KMS-11 (cell line): ENCODE measurements at regions not wholly inside any gene's neighbourhood (a gene's known extent, or its start where the extent isn't known, plus 50 kb on each side); places are given as distances from the start of the nearest gene placed in this dataset.

Source experiments
- H2AFZ ChIP-seq: fragments of 200-600 bp; sonication (generic); 2 replicates; pipeline ENCODE4 v1.6.1; 2016; ENCODE audit warnings: antibody characterized with exemption, mixed run types, low read depth
- H3K27ac ChIP-seq: fragments of 200-600 bp; sonication (generic); 2 replicates; pipeline ENCODE4 v1.6.1; 2016; ENCODE audit warnings: mild to moderate bottlenecking, mixed run types
- H3K27me3 ChIP-seq: fragments of 200-600 bp; sonication (generic); 2 replicates; pipeline ENCODE4 v1.6.1; 2017; ENCODE audit warnings: mild to moderate bottlenecking, low read depth, mixed run types, moderate library complexity; ENCODE audit not compliant: insufficient read depth
- H3K36me3 ChIP-seq: fragments of 200-600 bp; sonication (generic); 2 replicates; pipeline ENCODE4 v1.6.1; 2017; ENCODE audit warnings: mild to moderate bottlenecking, mixed run types; ENCODE audit not compliant: insufficient read depth
- H3K4me1 ChIP-seq: fragments of 200-600 bp; sonication (generic); 2 replicates; pipeline ENCODE4 v1.6.1; 2016; ENCODE audit warnings: mild to moderate bottlenecking, low read depth, mixed run types; ENCODE audit not compliant: poor library complexity, severe bottlenecking
- H3K4me2 ChIP-seq: fragments of 200-600 bp; sonication (generic); 2 replicates; pipeline ENCODE4 v1.7.0; 2016; ENCODE audit warnings: mild to moderate bottlenecking, mixed run types
- H3K4me3 ChIP-seq: fragments of 200-600 bp; sonication (generic); IDR thresholded peaks from 2 replicates; pipeline ENCODE4 v1.6.1; 2017; ENCODE audit warnings: low read depth, low read length, mixed read lengths; ENCODE audit not compliant: insufficient read depth
- H3K79me2 ChIP-seq: fragments of 200-600 bp; sonication (generic); 2 replicates; pipeline ENCODE4 v1.6.1; 2016; ENCODE audit warnings: low read depth, mixed run types; ENCODE audit not compliant: insufficient read depth
- H3K9ac ChIP-seq: fragments of 200-600 bp; sonication (generic); 2 replicates; pipeline ENCODE4 v1.6.1; 2016; ENCODE audit warnings: mild to moderate bottlenecking, mixed run types
- H4K20me1 ChIP-seq: fragments of 200-600 bp; sonication (generic); 2 replicates; pipeline ENCODE4 v1.6.1; 2016; ENCODE audit warnings: mild to moderate bottlenecking, mixed run types; ENCODE audit not compliant: insufficient read depth
- TF ChIP-seq, protein P1 (sequence below): fragments of 200-600 bp; sonication (generic); conservative IDR thresholded peaks from 2 replicates; pipeline ENCODE4 v1.6.1; 2017; ENCODE audit warnings: low read depth, mild to moderate bottlenecking, antibody characterized with exemption, low read length, moderate library complexity, mixed read lengths

GRCh38 chr5:88951457-88951856 is 68.5 kb upstream of the MEF2C start:
- no peaks in the 10 kb centered on the region for H3K27me3 ChIP-seq
- H3K4me3 ChIP-seq = no peak overlapping the region
- no peak overlapping the region for H3K4me2 ChIP-seq
- H2AFZ ChIP-seq = no peak overlapping the region
- TF ChIP-seq, protein P1, sequence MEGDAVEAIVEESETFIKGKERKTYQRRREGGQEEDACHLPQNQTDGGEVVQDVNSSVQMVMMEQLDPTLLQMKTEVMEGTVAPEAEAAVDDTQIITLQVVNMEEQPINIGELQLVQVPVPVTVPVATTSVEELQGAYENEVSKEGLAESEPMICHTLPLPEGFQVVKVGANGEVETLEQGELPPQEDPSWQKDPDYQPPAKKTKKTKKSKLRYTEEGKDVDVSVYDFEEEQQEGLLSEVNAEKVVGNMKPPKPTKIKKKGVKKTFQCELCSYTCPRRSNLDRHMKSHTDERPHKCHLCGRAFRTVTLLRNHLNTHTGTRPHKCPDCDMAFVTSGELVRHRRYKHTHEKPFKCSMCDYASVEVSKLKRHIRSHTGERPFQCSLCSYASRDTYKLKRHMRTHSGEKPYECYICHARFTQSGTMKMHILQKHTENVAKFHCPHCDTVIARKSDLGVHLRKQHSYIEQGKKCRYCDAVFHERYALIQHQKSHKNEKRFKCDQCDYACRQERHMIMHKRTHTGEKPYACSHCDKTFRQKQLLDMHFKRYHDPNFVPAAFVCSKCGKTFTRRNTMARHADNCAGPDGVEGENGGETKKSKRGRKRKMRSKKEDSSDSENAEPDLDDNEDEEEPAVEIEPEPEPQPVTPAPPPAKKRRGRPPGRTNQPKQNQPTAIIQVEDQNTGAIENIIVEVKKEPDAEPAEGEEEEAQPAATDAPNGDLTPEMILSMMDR = no peak
- no peaks in the 10 kb centered on the region for H4K20me1 ChIP-seq
- no peaks in the 10 kb centered on the region for H3K79me2 ChIP-seq
- no peaks in the 10 kb centered on the region for H3K36me3 ChIP-seq
- peaks cover 12% of the 10 kb centered on the region for H3K4me1 ChIP-seq
- H3K9ac ChIP-seq = no peak overlapping the region
- no peak overlapping the region for H3K27ac ChIP-seq

- Histone ChIP-seq H3K27ac (no peak overlapping the region), H3K4me2 (no peak overlapping the region), H3K79me2 (no peaks in the 10 kb centered on the region), H4K20me1 (no peaks in the 10 kb centered on the region), H3K9ac (no peak overlapping the region), H2AFZ (no peak overlapping the region), H3K27me3 (no peaks in the 10 kb centered on the region), H3K36me3 (no peaks in the 10 kb centered on the region), H3K4me3 (no peak overlapping the region), H3K4me1 (peaks cover 12% of the 10 kb centered on the region)
- TF ChIP-seq, protein P1 = no peak
Measured at GRCh38 chr5:88948746-88949600, 66.0 kb upstream of the MEF2C start.

DNA sequence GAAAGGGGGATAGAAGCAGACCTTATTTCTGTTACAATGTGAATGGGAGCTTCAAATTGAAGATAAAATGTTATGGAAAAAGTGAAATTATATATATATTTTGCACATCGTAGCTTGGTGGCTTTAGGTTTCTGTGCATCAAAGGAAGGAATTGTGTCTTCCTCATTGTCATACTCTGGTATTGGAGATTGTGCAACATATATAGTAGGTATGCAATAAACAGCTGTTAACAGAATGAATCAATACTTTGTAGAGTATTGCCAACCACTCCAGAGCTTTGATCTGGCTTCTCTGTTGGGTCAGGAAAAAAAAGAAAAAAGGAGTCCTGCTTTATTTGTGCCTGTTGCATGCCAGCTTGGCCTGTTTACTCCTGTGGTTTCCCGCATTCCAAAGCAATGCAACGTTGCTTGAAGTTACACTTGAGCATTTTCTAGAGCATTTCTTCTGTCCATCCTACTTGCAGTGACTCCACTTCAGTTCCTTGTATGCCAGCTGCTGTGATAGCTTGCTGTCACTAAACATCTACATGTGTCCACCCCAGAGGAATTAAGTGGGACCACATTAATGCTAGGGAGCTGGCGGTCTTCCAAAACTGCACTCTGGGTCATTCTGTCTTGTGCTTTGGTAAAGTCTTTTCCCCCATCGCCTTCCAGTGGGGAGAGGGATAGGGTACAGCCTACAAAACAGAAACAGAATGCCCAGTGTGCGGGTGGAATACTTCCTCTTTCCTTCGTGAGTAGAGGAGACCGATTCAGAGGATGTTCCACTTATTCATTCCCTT is 62.0 kb upstream of the MEF2C start:
- Histone ChIP-seq H3K4me2 (no peak overlapping the region), H3K36me3 (no peaks in the 10 kb centered on the region), H3K27ac (no peak overlapping the region), H3K27me3 (no peaks in the 10 kb centered on the region), H2AFZ (no peak overlapping the region), H3K79me2 (no peaks in the 10 kb centered on the region), H3K9ac (no peak overlapping the region), H3K4me1 (no peaks in the 10 kb centered on the region), H3K4me3 (no peak overlapping the region), H4K20me1 (no peaks in the 10 kb centered on the region)
- TF ChIP-seq, protein P1 = no peak

- Histone ChIP-seq H3K4me2 (no peak overlapping the region), H2AFZ (no peak overlapping the region), H3K4me3 (no peak overlapping the region), H3K79me2 (no peaks in the 10 kb centered on the region), H3K27me3 (no peaks in the 10 kb centered on the region), H3K27ac (no peak overlapping the region), H3K4me1 (no peaks in the 10 kb centered on the region), H4K20me1 (no peaks in the 10 kb centered on the region), H3K9ac (no peak overlapping the region), H3K36me3 (no peaks in the 10 kb centered on the region)
- TF ChIP-seq, protein P1 = no peak
Measured at GRCh38 chr5:88941581-88941980, 58.6 kb upstream of the MEF2C start.
